ENCODE measurements at regions not wholly inside any gene's neighbourhood (a gene's known extent, or its start where the extent isn't known, plus 50 kb on each side); places are given as distances from the start of the nearest gene placed in this dataset.

- no peak for DNase-seq (ENCODE audit: low read depth, low spot score)
- H3K27ac ChIP-seq (ENCODE audit: control insufficient read depth, insufficient read depth, low read length) = no peak overlapping the region
- no peaks in the 10 kb centered on the region for H3K79me2 ChIP-seq (ENCODE audit: control insufficient read depth, insufficient read depth, low read length)
- no peak overlapping the region for H3K9ac ChIP-seq (ENCODE audit: control insufficient read depth, extremely low read depth, insufficient read depth, low read length)
- H3K4me1 ChIP-seq (ENCODE audit: control insufficient read depth, extremely low read depth, insufficient read depth, low read length) = no peaks in the 10 kb centered on the region
- FAIRE-seq = no peak
- no peaks in the 10 kb centered on the region for H3K36me3 ChIP-seq (ENCODE audit: control insufficient read depth in 2 of 2, extremely low read depth in 1 of 2, insufficient read depth in 2 of 2, low read length in 2 of 2)
- no peak for TF ChIP-seq CTCF (optimal IDR thresholded peaks at IDR 0.05 in 1 of 3, IDR thresholded peaks at IDR 0.05 in 1 of 3, conservative IDR thresholded peaks at IDR 0.05 in 1 of 3; ENCODE audit: extremely low read depth in 1 of 3, insufficient read depth in 2 of 3, low read length in 3 of 3)
- no peak for TF ChIP-seq EZH2 (IDR thresholded peaks at IDR 0.05; ENCODE audit: low read length)
- no peak overlapping the region for H2AFZ ChIP-seq (ENCODE audit: control insufficient read depth, low read length)
- no peaks in the 10 kb centered on the region for H3K9me3 ChIP-seq (ENCODE audit: control insufficient read depth, low read depth, low read length)
- H3K27me3 ChIP-seq (ENCODE audit: control insufficient read depth, extremely low read depth, insufficient read depth, low read length) = no peaks in the 10 kb centered on the region
- dilution Hi-C loops (cut with MboI; ENCODE audit: extremely low pct_ligation_motif_present, low sequenced_read_pairs) = no loop called here
- no peak overlapping the region for H3K4me3 ChIP-seq (ENCODE audit: control insufficient read depth in 2 of 3, extremely low read depth in 1 of 3, insufficient read depth in 2 of 3, low read depth in 1 of 3, low read length in 3 of 3)
- no peak overlapping the region for H3K4me2 ChIP-seq (ENCODE audit: control insufficient read depth, extremely low read depth, insufficient read depth, low read depth, low read length)
- no peaks in the 10 kb centered on the region for H4K20me1 ChIP-seq (ENCODE audit: control insufficient read depth, extremely low read depth, insufficient read depth, low read length)
- no peaks in the 10 kb centered on the region for H3K9me1 ChIP-seq (ENCODE audit: control insufficient read depth, extremely low read depth, insufficient read depth, low read length)
These were observed 1021.9 kb upstream of the CDH2 start for GRCh38 chr18:29198834-29199233.

GRCh38 chr18:29196307-29196706 lies 1019.4 kb upstream of the CDH2 start:
- Histone ChIP-seq H3K9me3 (ENCODE audit: control insufficient read depth, low read depth, low read length) (no peaks in the 10 kb centered on the region), H2AFZ (ENCODE audit: control insufficient read depth, low read length) (no peak overlapping the region), H3K36me3 (ENCODE audit: control insufficient read depth in 2 of 2, extremely low read depth in 1 of 2, insufficient read depth in 2 of 2, low read length in 2 of 2) (no peaks in the 10 kb centered on the region), H3K27me3 (ENCODE audit: control insufficient read depth, extremely low read depth, insufficient read depth, low read length) (no peaks in the 10 kb centered on the region), H3K4me3 (ENCODE audit: control insufficient read depth in 2 of 3, extremely low read depth in 1 of 3, insufficient read depth in 2 of 3, low read depth in 1 of 3, low read length in 3 of 3) (no peak overlapping the region), H3K79me2 (ENCODE audit: control insufficient read depth, insufficient read depth, low read length) (no peaks in the 10 kb centered on the region), H3K9ac (ENCODE audit: control insufficient read depth, extremely low read depth, insufficient read depth, low read length) (no peak overlapping the region), H3K27ac (ENCODE audit: control insufficient read depth, insufficient read depth, low read length) (no peak overlapping the region), H3K9me1 (ENCODE audit: control insufficient read depth, extremely low read depth, insufficient read depth, low read length) (no peaks in the 10 kb centered on the region), H3K4me1 (ENCODE audit: control insufficient read depth, extremely low read depth, insufficient read depth, low read length) (no peaks in the 10 kb centered on the region), H4K20me1 (ENCODE audit: control insufficient read depth, extremely low read depth, insufficient read depth, low read length) (no peaks in the 10 kb centered on the region), H3K4me2 (ENCODE audit: control insufficient read depth, extremely low read depth, insufficient read depth, low read depth, low read length) (no peak overlapping the region)
- dilution Hi-C loops (cut with MboI; ENCODE audit: extremely low pct_ligation_motif_present, low sequenced_read_pairs) = no loop called here
- no peak for DNase-seq (ENCODE audit: low read depth, low spot score)
- TF ChIP-seq EZH2 (IDR thresholded peaks at IDR 0.05; ENCODE audit: low read length) (no peak), CTCF (optimal IDR thresholded peaks at IDR 0.05 in 1 of 3, IDR thresholded peaks at IDR 0.05 in 1 of 3, conservative IDR thresholded peaks at IDR 0.05 in 1 of 3; ENCODE audit: extremely low read depth in 1 of 3, insufficient read depth in 2 of 3, low read length in 3 of 3) (no peak)
- no peak for FAIRE-seq

All from keratinocyte (primary cell).